ENCODE measurements at regions not wholly inside any gene's neighbourhood (a gene's known extent, or its start where the extent isn't known, plus 50 kb on each side); places are given as distances from the start of the nearest gene placed in this dataset.
A peak's percentile ranks its signal among the peaks of the same experiment; 100 is the strongest.

DNA sequence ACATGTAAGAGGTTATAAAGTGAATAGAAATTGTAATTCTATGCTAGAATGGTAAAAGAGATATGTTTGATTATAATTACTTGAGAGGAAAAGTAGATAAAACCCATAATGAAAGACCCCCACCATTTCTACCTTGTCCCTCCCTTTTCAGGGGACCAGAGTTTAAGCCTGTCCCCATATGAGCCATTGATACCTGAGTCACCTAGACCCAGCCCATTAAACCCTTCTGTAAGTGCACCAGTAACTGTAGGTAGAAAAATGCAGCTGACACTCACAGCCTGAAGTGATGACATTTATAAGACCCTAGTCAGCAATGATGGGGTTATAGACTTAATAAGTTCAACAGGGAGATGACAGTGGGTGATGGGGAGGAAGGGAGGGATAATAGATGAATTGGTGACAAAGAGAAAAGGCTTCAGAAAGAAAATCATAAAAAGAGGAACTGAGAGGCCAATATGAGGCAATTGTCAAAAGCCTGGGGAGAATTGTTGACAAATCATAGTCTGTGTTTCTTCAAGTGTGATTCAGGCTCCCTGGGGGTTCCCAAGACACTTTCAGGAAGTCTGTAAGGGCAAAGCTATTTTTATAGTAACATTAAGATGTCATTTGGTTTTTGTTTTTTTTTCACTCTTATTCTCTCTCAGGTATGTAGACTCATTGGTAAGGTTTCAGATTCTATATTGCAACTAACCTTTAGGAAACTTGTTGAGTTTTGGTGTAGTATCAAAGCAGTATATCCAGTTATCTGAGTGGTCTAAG, 544.2 kb downstream of the SATB2 start:
- Histone ChIP-seq H3K36me3 (no peaks in the 10 kb centered on the region), H3K27ac (peak overlapping the region; percentile 51 to 95 (median 90); a peak in 21 of 22 replicates), H3K27me3 (peaks cover 0 to 3% (median 0%) of the 10 kb centered on the region in 11 experiments; a peak in 1 of 22 replicates), H3K4me1 (peaks cover 26 to 49% (median 42%) of the 10 kb centered on the region in 10 experiments), H4K20me1 (no peaks in the 10 kb centered on the region), H3K9ac (peak overlapping the region in 9 of 11 experiments; percentile 60 to 80 (median 70); a peak in 18 of 22 replicates), H3K4me3 (peak overlapping the region in 1 of 10 experiments; percentile 12; a peak in 1 of 20 replicates), H3K4me2 (peak overlapping the region; percentile 63 to 87 (median 75)), H3K9me3 (replicated peaks in 1 of 11) (no peaks in the 10 kb centered on the region)
- peak in 10 of 11 experiments; percentile 84 to 99 (median 96); a peak in 21 of 22 replicates for TF ChIP-seq Cebpa-rat (IDR thresholded peaks at IDR 0.05)

DNA sequence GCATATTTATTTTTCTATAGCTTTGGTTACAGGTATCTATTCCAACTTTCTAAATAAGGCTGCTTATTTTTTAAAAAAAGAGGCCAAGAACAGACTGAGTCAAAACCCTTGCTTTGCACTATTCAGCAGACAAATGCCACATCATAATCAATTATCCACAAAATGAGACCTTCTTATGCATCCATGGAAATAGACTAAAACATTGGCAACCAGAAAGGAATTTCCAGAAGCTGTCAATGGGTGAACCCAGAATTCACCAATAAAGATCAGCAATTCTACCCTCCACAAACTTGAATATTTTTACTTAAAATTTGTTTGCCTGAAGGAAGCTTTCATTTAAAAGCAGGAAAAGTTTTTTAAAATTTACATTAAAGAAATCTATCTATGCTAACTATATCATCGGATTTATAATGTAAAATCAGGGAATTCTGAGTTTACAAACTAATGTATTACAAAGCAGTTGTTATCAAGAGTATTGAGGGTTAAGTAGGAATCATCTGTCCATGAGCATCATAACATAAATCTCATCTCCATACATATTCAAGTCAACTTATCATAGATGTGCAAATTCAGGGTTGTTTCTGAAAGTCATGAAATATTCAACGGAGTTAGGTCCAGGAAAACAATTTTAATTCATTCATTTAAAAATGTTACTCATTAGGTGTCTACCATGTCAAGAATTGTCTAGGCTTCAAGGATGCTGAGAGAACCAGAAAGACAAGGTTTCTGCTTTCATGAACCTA, 548.0 kb downstream of the SATB2 start:
- no peaks in the 10 kb centered on the region; a peak in 1 of 22 replicates for H3K27me3 ChIP-seq
- no peak overlapping the region for H3K27ac ChIP-seq
- H3K4me2 ChIP-seq: no peak overlapping the region
- no peaks in the 10 kb centered on the region for H3K36me3 ChIP-seq
- no peaks in the 10 kb centered on the region for H3K9me3 ChIP-seq (replicated peaks in 1 of 11)
- H4K20me1 ChIP-seq: no peaks in the 10 kb centered on the region
- no peak for TF ChIP-seq Cebpa-rat (IDR thresholded peaks at IDR 0.05)
- peaks cover 30 to 38% (median 36%) of the 10 kb centered on the region in 10 experiments for H3K4me1 ChIP-seq
- H3K4me3 ChIP-seq: no peak overlapping the region
- no peak overlapping the region for H3K9ac ChIP-seq

DNA sequence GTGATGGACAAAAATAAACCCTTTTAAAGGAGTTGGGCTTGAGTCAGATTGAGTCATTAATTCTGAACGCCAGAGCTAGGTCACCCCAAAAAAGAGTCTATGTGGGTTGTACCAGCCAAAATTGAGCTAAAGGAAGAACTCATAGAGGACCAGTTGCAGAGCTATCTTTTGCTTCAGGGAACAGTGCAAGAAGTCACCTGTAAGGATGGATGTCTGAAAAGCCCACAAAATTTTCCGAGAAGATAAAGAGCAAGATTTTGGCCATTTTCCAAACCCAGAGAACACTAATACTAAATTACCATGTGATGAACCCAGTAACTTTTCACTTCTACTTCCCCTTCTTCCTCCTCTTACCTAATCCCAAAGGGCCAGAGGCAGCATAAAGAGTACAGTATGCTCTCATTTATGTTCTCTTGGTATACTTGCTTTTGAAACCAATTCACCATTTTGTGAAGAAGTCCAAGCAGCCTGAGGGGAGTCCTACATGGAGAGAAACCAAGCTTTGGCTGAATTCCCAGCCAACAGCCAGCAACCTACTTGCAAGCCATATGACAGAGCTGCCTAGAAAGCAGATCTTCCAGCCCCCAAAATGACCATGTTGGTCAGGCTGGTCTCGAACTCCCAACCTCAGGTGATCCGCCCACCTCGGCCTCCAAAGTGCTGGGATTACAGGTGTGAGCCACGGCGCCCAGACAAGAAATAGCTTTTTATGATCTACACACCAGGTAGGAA, 551.7 kb downstream of the SATB2 start:
- no peaks in the 10 kb centered on the region for H3K27me3 ChIP-seq
- no peak overlapping the region for H3K9ac ChIP-seq
- no peak overlapping the region for H3K4me3 ChIP-seq
- peaks cover 11 to 13% (median 12%) of the 10 kb centered on the region in 10 experiments; a peak in 19 of 20 replicates for H3K4me1 ChIP-seq
- no peak for TF ChIP-seq Cebpa-rat (IDR thresholded peaks at IDR 0.05)
- H3K9me3 ChIP-seq (replicated peaks in 1 of 11): no peaks in the 10 kb centered on the region
- no peaks in the 10 kb centered on the region for H4K20me1 ChIP-seq
- H3K4me2 ChIP-seq: peak overlapping the region; percentile 0 to 72 (median 52)
- H3K27ac ChIP-seq: peak overlapping the region in 8 of 11 experiments; percentile 1 to 52 (median 36); a peak in 9 of 22 replicates
- H3K36me3 ChIP-seq: no peaks in the 10 kb centered on the region

DNA sequence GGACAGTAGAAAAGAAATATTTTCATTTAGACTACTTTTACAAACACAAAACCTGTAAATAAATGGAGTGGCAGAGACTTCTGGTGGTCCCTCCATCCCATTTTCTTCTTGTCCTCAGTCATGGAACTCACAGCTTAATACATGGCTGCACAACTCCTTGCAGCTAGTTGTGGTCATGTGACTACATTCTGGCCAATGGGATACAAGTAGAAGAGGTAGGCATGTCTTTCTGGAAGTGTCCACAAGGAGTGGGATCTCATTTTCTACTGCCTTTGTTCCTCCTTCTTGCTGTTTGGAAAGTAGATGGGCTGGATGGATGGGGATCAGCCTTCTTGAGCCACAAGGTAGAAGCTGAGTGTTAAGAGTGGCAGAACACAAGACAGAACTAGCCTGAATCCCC, 555.8 kb downstream of the SATB2 start:
- Histone ChIP-seq H3K36me3 (no peaks in the 10 kb centered on the region), H3K4me3 (no peak overlapping the region), H3K4me1 (peaks cover 11 to 18% (median 13%) of the 10 kb centered on the region in 10 experiments; a peak in 19 of 20 replicates), H3K4me2 (no peak overlapping the region), H3K9ac (no peak overlapping the region), H3K27ac (no peak overlapping the region), H3K27me3 (no peaks in the 10 kb centered on the region), H4K20me1 (no peaks in the 10 kb centered on the region), H3K9me3 (replicated peaks in 1 of 11) (no peaks in the 10 kb centered on the region)
- TF ChIP-seq Cebpa-rat (IDR thresholded peaks at IDR 0.05): no peak

DNA sequence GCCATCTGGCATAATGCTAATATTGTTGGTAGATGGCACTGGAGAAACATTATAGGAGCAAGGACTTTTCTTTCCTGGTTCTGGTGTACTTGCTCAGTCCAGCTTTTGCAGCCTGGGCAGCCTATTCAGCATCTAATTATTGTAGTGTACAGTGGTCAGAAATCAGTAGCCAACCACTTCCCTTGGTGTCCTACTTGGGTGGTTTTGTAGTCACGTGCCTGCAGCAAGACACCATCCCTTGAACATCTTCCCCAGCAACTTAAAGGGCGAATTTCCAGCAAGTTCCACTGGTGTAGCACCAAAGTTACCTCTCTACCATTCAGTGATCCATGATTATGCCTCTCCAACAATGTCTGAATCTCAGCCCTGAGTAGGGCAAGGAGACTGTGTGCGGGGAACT, 557.6 kb downstream of the SATB2 start:
- no peak overlapping the region for H3K27ac ChIP-seq
- H3K4me2 ChIP-seq: no peak overlapping the region
- no peaks in the 10 kb centered on the region for H3K9me3 ChIP-seq (replicated peaks in 1 of 11)
- no peaks in the 10 kb centered on the region for H3K36me3 ChIP-seq
- H3K27me3 ChIP-seq: no peaks in the 10 kb centered on the region
- no peak overlapping the region for H3K9ac ChIP-seq
- no peak for TF ChIP-seq Cebpa-rat (IDR thresholded peaks at IDR 0.05)
- H3K4me3 ChIP-seq: no peak overlapping the region
- no peaks in the 10 kb centered on the region for H4K20me1 ChIP-seq
- H3K4me1 ChIP-seq: peaks cover 0 to 6% (median 0%) of the 10 kb centered on the region in 10 experiments; a peak in 3 of 20 replicates

DNA sequence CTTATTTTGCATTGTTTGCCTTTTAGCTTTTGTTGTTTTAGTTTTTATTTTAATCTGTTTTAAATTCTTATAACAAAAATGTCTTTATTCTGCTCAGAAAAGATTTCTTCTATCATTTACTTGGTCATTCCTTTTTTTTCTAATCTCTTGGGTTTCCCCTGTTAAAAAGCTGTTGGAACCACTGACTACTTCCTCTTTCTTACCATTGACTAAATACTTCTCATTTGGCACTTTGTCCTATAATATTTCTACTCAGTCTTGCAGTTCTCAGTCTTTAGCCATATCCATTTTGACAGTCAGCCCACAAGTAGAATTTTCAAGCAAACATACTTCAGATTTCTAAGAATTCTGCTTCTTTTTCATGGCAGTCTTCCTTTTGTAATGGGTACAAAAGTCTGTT, 567.2 kb downstream of the SATB2 start:
- no peak overlapping the region for H3K4me3 ChIP-seq
- H3K9me3 ChIP-seq (replicated peaks in 1 of 11): peaks cover 0 to 21% (median 11%) of the 10 kb centered on the region in 11 experiments; a peak in 12 of 22 replicates
- peaks cover 0 to 12% (median 4%) of the 10 kb centered on the region in 10 experiments; a peak in 9 of 20 replicates for H3K4me1 ChIP-seq
- H3K36me3 ChIP-seq: no peaks in the 10 kb centered on the region
- no peak for TF ChIP-seq Cebpa-rat (IDR thresholded peaks at IDR 0.05)
- peak overlapping the region in 2 of 11 experiments; percentile 14 to 39; a peak in 4 of 22 replicates for H3K4me2 ChIP-seq
- no peak overlapping the region for H3K27ac ChIP-seq
- H3K9ac ChIP-seq: no peak overlapping the region
- no peaks in the 10 kb centered on the region for H3K27me3 ChIP-seq
- H4K20me1 ChIP-seq: no peaks in the 10 kb centered on the region

DNA sequence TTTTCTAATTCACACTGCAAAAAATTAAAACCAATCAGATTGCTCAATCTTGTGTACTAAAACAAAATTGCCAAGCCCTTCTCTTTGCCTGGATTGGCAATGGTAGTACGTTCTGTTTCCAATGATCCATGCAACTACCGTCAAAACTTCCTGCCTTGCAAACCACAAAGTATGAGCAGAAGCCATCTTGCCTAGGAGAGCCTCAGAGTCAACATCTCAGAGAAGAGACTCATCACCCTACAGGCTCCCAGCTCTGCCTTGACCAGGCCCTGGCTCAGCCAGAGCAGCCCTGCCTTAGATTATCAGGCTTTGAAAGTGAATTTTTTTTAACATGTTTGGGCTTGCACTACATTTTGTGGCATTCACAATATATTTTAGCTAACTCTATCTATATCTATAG, 574.1 kb downstream of the SATB2 start:
- H4K20me1 ChIP-seq: no peaks in the 10 kb centered on the region
- no peak overlapping the region for H3K4me3 ChIP-seq
- no peak overlapping the region for H3K4me2 ChIP-seq
- no peaks in the 10 kb centered on the region for H3K36me3 ChIP-seq
- H3K27ac ChIP-seq: no peak overlapping the region
- H3K4me1 ChIP-seq: peaks cover 0 to 4% (median 0%) of the 10 kb centered on the region in 10 experiments; a peak in 1 of 20 replicates
- no peaks in the 10 kb centered on the region for H3K9me3 ChIP-seq (replicated peaks in 1 of 11)
- no peaks in the 10 kb centered on the region for H3K27me3 ChIP-seq
- no peak for TF ChIP-seq Cebpa-rat (IDR thresholded peaks at IDR 0.05)
- H3K9ac ChIP-seq: no peak overlapping the region

DNA sequence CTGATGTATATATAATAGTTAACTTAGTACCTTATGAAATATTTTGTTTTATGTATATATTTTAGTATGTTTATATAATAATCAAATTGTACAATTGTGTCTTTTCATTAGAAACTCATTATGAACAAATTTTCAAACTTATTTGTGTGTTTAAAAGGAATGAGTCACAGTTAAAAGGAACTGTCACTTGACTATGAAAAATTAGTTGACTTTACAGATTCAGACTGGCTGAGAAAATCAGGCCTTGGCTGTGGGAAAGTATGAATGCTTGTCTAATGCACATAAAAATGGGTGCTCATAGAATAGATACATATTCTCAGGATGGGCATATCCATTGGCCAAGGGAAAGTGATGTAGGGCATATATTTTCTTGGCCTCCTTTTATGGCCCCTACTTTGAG, 576.8 kb downstream of the SATB2 start:
- Histone ChIP-seq H3K4me1 (peaks cover 0 to 4% (median 0%) of the 10 kb centered on the region in 10 experiments; a peak in 1 of 20 replicates), H3K27ac (no peak overlapping the region), H3K9ac (no peak overlapping the region), H3K4me3 (no peak overlapping the region), H3K36me3 (no peaks in the 10 kb centered on the region), H3K4me2 (no peak overlapping the region), H3K27me3 (no peaks in the 10 kb centered on the region), H4K20me1 (no peaks in the 10 kb centered on the region), H3K9me3 (replicated peaks in 1 of 11) (no peaks in the 10 kb centered on the region)
- TF ChIP-seq Cebpa-rat (IDR thresholded peaks at IDR 0.05): no peak

DNA sequence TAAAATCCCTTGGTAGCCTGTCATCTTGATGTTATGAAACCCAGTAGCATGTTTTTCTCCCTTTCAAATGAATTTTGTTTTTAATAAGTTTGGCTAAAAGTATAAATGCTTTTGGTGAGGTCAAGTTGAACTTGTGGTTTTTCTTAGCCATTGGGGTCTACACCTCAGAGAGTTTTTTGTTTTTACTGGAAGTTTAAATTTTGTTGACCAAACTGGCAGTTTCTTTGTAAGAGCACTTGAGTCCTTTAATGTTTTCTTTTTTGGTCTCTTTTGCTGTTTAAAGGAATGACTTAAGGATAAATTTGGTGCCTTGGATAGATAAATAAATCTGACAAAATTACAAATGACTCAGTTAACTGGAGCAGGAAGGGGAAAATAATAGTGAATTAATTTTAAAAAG, 577.3 kb downstream of the SATB2 start:
- Histone ChIP-seq H3K27ac (no peak overlapping the region), H3K9ac (no peak overlapping the region), H3K4me1 (peaks cover 0 to 4% (median 0%) of the 10 kb centered on the region in 10 experiments; a peak in 1 of 20 replicates), H3K27me3 (no peaks in the 10 kb centered on the region), H4K20me1 (no peaks in the 10 kb centered on the region), H3K9me3 (replicated peaks in 1 of 11) (no peaks in the 10 kb centered on the region), H3K36me3 (no peaks in the 10 kb centered on the region), H3K4me3 (no peak overlapping the region), H3K4me2 (no peak overlapping the region)
- TF ChIP-seq Cebpa-rat (IDR thresholded peaks at IDR 0.05): no peak

Measured in BLaER1 treated with 17β-estradiol and CSF1 and Interleukin-3, amounts not matched to agents 10 nM and 100 nM (cell line).